Activated CD4-positive, CD25-positive, alpha-beta regulatory T cell (primary cell): ENCODE measurements at regions not wholly inside any gene's neighbourhood (a gene's known extent, or its start where the extent isn't known, plus 50 kb on each side); places are given as distances from the start of the nearest gene placed in this dataset.
"Not testable (repeated sequence)": the region's sequence is repeated elsewhere in the genome, so short reads cannot be mapped to it uniquely, and the experiment has no call there.

Source experiments
- DNase-seq, 4 experiments: peaks; one replicate each; lab custom pipeline; 2025; lab: John Stamatoyannopoulos, UW

GRCh38 chr6:113047148-113047547 is 700.0 kb downstream of the RFPL4B start:
- DNase-seq: no peak

GRCh38 chr6:113047932-113048331 is 700.8 kb downstream of the RFPL4B start:
- DNase-seq: no peak

- no peak for DNase-seq
Measured at GRCh38 chr6:113048741-113049140, 701.6 kb downstream of the RFPL4B start.

GRCh38 chr6:113049190-113049589 is 702.1 kb downstream of the RFPL4B start:
- DNase-seq: no peak

- DNase-seq: no peak
Measured at GRCh38 chr6:113050010-113050858, 703.1 kb downstream of the RFPL4B start.

- DNase-seq: no peak
Measured at GRCh38 chr6:113050979-113051378, 703.8 kb downstream of the RFPL4B start.

- no peak for DNase-seq
Measured at GRCh38 chr6:113052506-113052905, 705.4 kb downstream of the RFPL4B start.

GRCh38 chr6:113055061-113055460 is 707.9 kb downstream of the RFPL4B start:
- no peak for DNase-seq

- no peak for DNase-seq
Measured at GRCh38 chr6:113055998-113056397, 708.9 kb downstream of the RFPL4B start.

- DNase-seq: no peak
Measured at GRCh38 chr6:113057567-113058053, 710.5 kb downstream of the RFPL4B start.

GRCh38 chr6:113060664-113061063 is 713.5 kb downstream of the RFPL4B start:
- no peak for DNase-seq

GRCh38 chr6:113065611-113066010 is 718.5 kb downstream of the RFPL4B start:
- DNase-seq: no peak

- DNase-seq: no peak
Measured at GRCh38 chr6:113067612-113068275, 720.6 kb downstream of the RFPL4B start.

GRCh38 chr6:113068570-113068969 is 721.4 kb downstream of the RFPL4B start:
- DNase-seq: no peak

- DNase-seq: not testable (repeated sequence)
Measured at GRCh38 chr6:113070681-113071080, 723.6 kb downstream of the RFPL4B start.

- DNase-seq: no peak
Measured at GRCh38 chr6:113073611-113074191, 726.6 kb downstream of the RFPL4B start.

GRCh38 chr6:113076116-113076515 is 729.0 kb downstream of the RFPL4B start:
- no peak for DNase-seq

GRCh38 chr6:113076816-113077215 is 729.7 kb downstream of the RFPL4B start:
- no peak for DNase-seq

GRCh38 chr6:113077794-113078193 is 730.7 kb downstream of the RFPL4B start:
- DNase-seq: no peak

GRCh38 chr6:113078791-113079190 is 731.7 kb downstream of the RFPL4B start:
- DNase-seq: no peak

- no peak for DNase-seq
Measured at GRCh38 chr6:113082745-113083144, 735.6 kb downstream of the RFPL4B start.

- DNase-seq: no peak
Measured at GRCh38 chr6:113083947-113084346, 736.8 kb downstream of the RFPL4B start.

- DNase-seq: no peak
Measured at GRCh38 chr6:113089056-113089455, 741.9 kb downstream of the RFPL4B start.
